IPS-11a (cell line): ENCODE measurements at regions not wholly inside any gene's neighbourhood (a gene's known extent, or its start where the extent isn't known, plus 50 kb on each side); places are given as distances from the start of the nearest gene placed in this dataset.

Source experiments
- H3K4me3 ChIP-seq: one replicate; pipeline ENCODE4 v1.5.1; 2013; ENCODE audit warnings: low read depth, low read length, control low read depth

DNA sequence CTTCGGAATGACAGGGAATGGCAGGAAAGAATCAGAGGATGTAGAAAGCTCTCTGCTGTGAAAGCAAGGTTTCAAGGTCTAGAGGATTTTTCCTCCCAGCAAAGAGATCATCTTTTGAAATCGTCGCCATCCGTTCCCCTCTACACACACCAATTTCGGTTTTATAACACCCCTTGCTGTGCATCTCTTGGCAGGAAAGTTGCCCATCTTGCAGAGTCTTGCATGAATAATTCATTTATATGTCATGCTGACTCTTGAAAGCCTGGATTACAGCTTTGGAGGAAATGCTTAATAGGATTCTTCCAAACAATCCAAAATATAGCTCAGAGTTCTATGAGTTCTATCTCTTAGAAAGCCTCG lies 262.7 kb downstream of the CHL1 start:
- H3K4me3 ChIP-seq = no peak overlapping the region

DNA sequence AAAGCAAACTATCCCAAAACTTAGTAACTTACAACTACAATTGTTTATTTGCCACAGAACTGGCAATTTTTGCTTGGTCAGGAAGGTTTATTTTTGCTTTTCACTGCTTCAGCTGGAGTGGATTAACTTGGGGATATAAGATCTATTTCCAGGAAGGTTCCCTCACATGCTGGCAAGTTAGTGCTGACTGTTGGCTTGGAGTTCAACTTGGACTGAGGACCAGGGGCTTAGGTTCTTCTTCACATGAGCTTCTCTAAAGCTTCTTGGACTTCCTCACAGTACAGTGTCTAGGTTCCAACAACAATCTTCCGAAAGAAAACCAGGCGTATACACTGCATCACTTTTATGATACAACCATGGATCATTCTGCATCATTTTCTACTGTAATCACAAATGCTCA lies 264.4 kb downstream of the CHL1 start:
- no peak overlapping the region for H3K4me3 ChIP-seq

DNA sequence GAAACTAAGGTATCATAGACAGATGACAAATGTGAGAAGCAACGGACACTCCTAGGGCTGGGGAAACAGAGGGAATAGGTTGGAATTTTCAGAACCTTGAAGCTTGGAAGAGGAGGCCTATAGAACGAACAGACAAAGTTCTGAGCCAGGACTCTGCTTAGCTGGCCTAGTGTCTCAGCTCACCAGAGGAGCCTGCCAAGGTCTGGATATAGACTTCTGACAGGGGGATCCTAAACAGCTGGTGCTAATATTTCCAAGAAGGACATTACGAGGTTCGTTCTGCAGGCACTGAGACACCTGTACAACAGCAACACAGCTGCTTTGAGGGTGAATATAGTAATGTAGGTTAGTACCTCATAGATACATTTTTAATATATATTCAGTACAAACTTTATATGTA lies 266.3 kb downstream of the CHL1 start:
- no peak overlapping the region for H3K4me3 ChIP-seq

DNA sequence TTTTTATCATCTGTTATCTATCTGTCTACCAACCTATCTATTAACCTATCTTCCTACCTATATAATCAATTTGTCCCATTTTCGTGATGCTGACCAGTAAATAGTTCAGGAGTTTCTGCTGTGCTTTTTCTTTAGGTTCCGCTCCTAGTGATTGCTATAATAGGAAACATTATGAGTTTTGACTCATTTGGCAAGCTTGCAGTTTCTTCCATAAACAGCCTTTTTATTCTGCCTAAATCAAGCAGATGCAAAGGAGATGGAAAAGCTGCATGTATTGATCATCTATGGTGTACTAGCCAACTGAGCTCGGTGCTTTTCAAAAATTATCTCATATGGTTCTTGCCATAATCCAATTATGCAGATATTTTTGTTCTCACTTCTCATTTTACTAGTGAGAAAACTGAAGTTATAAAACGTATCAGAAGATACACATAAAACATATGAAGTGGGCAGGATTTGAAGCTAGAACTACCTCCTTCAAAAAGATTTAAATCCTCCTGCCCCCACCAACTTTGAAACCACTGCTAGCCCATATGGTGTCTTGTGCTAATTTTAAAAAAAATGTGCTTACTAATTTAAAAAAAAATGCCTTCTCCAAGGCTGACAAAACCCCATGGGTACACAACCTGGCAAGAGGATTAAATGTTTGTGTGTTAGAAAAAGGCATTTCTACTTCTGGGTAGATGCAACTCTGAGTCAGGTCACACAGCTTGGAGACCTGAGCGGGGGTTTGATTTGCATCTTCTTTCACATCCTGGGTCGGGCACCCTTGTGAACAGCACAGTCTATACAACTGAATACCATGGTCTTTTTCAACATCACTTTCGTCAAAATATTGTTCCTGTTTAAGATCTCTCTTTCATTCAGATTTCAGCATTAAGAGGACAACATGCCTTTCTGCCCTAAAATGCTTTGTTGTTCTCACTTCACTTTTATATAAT lies 267.0 kb downstream of the CHL1 start:
- H3K4me3 ChIP-seq = no peak overlapping the region

DNA sequence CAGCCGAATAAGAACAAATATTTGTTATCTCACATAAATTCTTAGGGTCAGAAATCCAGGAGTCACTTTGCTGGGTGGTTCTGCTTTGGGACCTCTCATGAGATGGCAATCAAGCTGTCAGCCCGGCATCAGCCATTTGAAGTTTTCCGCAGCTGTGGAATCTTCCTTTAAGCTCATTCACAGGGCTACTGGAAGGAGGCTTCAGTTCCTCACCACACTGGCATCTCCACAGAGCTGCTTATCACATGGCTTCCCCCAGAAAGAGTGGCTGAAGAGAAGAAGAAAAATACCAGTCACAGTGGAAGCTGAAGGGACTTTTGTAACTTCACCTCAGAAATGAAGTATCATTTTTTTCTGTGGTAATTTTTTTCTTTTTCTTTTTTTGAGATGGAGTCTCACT lies 267.7 kb downstream of the CHL1 start:
- no peak overlapping the region for H3K4me3 ChIP-seq

DNA sequence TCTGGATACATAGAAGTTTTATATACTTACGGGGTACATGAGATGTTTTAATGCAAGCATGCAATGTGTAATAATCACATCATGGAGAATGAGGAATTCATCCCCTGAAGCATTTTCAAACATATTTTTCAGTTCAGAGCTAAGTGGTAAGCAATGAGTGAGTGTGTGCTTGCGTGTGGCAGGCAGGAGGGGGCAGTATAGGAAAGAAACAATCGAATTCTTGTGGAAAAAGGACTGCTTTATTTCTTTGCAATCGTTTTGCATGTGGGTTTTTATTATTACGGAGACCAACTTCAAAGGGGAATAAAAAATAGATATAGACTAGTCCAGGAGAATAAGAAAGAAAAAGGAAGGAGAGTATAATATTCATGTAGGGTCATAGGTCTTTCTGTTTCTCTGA lies 271.6 kb downstream of the CHL1 start:
- H3K4me3 ChIP-seq = no peak overlapping the region

DNA sequence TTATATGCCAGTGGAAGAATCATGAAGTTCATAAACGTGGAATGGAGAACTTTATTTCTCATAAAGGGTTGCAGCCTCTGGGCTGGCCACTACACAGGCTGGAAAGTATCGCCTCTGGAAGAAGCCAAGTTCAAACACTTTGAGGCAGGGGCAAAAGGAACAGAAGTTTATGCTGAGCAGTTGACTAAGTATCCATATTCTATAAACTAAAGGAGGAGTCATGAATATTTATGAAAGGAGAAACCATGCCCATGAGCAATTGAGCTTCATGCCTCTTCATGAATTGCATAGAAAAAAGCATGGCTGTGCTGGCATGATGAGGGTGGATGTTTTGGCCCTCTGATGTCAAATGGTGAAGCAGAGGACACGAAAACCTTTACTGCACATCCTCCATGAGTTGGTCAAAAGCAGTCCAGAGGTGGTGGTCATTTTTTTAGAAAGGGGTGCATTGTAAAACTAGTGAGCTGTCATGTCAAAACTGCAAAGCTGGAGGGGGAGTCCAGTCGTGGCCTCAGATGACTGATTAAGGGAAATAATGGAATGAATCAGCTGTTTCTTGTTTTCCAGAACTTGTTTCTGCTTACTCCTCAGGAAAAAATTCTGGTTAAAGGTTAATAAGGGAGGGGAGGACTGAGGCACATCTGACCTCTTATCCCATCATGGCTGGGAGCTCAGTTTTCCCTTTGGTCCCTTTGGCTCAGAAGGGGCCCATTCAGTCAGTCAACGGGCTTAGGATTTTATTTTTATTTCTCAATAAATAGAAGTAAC lies 276.7 kb downstream of the CHL1 start:
- H3K4me3 ChIP-seq = no peak overlapping the region

DNA sequence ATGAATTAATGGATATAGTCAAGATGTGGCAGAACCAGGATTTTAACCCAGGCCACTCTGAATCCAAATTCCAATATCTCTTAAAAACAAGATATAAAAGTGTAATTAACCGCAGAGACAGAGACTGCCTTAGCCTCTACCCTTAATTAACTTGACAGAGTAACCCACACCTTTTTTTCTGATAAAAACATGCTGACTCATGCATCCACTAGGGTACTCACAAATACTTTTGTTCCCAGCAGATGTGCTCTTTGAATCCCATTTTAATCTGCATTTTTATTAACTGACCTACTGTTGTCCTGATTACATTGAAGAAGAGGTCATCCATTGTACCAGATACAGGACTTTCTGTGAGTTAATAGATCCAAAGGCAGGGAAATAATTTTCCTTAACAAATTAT lies 278.3 kb downstream of the CHL1 start:
- H3K4me3 ChIP-seq = no peak overlapping the region

DNA sequence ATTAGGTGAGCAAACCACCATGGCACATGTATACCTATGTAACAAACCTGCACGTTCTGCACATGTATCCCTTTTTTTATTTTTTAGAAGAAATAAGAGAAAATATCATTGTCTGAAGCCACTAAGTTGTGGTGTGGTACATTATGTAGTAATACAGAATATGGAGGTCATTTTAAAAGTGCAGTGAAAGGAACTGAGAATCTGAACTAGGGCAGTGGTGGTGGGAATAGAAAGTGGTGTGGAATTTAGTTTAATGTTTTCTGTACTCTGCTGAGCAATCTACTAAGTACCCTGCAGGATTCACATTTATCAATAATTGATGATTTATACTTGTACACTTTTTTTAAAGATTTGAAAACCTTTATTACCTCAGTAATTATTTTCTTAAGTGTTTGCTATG lies 283.5 kb downstream of the CHL1 start:
- H3K4me3 ChIP-seq = no peak overlapping the region

DNA sequence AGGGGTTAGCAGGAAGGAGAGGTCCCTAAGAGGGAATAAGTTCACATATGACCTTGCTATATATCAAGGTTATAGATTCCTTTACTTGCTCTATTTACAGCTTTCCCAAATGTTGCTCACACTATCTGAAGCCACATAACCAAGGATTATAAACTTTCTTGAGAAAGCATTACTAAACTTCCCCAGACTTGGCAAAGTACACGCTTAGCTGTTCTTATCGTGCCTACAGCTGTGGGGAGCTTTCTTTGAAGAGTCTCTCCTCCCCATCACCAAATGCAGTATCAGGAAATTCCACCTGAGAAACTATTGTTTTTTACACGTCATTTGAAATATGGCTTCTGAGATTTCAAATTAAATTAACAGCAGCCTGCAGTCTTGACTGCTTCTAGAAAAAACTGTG lies 284.5 kb downstream of the CHL1 start:
- no peak overlapping the region for H3K4me3 ChIP-seq

DNA sequence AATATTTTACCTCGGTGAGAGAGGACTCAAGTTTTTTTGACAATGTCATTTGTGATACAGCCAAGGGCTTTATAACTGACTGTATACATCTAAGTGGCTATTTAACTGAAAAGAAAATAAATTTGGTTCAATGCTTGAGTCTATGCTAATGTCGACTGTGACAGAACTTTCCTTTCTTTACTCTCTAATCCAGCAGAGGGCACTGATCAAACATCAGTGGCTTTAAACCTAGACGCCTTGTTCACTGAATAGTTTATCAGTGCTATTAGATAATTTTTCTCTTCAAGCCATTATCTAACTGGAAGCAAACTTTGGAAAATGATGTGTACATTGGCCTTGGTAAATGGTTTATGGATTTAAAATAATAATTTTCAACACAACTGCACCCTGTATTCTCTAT lies 285.1 kb downstream of the CHL1 start:
- no peak overlapping the region for H3K4me3 ChIP-seq

DNA sequence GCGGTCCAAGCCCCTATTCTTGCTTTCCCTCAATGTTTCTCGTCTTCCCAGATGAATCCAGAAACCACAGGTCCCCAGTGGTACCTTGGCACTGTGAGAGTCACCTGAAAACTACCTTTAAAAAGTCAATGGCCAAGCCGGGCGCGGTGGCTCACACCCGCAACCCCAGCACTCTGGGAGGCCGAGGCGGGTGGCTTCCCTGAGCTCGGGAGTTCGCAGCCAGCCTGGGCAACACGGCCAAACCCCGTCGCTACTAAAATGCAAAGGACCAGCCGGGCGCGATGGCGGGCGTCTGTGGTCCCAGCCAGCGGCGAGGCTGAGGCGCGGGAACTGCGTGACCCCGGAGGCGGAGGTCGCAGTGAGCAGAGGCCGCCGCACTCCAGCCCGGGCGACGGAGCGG lies 285.9 kb downstream of the CHL1 start:
- no peak overlapping the region for H3K4me3 ChIP-seq

DNA sequence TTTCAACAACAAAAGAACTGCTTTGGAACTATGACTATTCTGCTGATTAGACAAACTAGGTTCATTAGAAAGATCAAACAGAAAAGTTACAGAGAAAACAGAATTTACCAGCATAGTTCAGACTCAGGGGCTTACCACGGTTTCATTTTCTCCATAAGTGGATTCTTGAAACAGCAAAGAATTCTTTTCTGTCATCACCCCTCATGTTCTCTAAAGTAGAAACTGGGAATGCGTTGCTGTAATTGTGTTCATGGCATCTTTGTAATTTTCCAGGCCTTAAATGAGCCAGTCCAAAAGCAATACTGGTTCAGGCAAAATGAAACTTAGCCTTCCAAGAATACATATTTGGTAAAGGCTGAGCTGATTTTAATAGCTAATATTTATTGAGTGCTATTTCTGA lies 287.8 kb downstream of the CHL1 start:
- H3K4me3 ChIP-seq = no peak overlapping the region

DNA sequence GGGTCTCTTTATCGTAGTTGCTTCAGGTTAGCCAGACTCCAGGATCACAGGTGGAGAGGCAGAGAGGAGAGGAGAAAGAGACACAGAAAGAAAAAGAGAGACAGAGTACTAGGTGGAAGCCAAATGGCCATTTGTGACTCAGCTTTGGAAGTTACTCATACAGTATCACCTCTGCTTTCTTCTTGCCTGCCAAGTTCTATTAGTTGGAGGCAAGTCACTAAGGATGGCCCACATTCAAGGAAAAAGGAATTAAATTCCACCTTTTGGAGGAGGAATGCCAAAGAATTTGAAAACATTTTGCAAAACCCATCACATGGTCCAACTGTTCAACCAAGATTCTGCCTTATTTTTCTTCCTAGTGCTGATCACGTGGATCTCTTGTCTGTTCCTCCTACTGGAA lies 291.1 kb downstream of the CHL1 start:
- no peak overlapping the region for H3K4me3 ChIP-seq

DNA sequence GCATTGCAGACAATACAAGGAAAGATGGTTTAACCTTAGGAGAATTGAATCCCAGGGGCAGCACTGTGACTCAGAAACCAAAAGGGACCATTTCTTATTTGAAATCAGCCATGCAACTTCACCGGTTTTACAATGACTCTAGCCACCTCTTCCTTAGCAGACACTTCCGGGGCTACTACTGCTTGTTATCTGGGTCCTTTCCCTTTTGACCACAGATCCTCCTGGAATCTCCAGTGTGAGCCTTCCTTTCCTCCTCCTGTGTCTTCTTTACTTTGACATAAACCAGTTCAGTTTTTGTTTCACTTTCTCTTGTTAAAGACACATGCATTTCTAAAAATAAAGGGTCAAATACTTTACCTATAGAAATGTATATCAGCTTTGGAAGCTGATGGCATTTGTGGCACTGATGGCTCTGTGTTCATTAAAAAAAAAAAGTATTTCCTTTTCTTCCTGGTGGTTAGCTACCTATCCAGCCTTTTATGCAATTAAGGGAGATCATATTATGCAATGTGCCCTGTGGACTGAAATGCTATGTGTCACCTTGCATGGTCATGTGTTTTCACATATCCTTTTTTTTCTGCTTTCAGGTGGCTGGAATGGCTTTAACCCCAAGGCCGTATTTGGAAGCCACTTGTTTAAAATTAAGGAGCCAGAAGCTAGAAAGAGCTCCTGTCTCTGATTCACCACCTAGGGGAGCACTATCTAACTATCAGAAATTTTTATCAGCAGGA lies 296.2 kb downstream of the CHL1 start:
- H3K4me3 ChIP-seq = no peak overlapping the region

DNA sequence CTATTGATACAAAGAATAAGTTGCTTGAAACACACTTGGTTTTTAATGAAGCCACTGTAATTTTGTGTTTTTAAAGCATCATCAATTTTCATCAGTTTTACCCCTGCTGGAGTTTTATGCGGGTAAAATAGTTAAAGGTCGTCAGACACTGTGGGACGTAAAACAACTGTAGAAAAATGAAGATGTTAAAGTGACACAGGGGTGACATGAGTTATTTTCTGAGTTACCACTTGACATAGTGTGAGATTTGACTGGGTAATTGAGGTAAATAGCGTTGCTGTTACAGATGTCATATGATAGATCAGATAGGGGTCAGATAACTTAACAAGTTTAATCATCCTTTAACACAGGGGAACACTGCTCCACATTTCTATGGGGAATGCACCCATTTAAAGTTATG lies 297.6 kb downstream of the CHL1 start:
- no peak overlapping the region for H3K4me3 ChIP-seq

DNA sequence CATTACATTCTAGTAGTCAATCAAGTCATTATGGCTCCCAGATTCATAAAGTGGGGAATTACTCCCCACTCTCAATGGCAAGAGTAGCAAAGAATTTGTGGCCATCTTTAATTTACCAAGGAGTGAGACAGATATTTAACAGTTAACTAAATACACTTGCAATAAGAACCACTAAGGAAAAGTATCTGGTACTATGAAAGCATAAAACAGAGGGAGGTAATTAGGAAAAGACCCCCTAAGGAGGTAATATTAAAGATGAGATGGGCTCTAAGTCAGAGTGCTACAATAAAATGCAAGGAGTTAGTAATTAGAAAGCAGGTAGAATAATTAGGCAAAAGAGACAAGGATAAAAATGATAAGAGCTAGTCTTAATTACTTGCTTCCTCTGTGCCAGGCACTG lies 301.9 kb downstream of the CHL1 start:
- no peak overlapping the region for H3K4me3 ChIP-seq

DNA sequence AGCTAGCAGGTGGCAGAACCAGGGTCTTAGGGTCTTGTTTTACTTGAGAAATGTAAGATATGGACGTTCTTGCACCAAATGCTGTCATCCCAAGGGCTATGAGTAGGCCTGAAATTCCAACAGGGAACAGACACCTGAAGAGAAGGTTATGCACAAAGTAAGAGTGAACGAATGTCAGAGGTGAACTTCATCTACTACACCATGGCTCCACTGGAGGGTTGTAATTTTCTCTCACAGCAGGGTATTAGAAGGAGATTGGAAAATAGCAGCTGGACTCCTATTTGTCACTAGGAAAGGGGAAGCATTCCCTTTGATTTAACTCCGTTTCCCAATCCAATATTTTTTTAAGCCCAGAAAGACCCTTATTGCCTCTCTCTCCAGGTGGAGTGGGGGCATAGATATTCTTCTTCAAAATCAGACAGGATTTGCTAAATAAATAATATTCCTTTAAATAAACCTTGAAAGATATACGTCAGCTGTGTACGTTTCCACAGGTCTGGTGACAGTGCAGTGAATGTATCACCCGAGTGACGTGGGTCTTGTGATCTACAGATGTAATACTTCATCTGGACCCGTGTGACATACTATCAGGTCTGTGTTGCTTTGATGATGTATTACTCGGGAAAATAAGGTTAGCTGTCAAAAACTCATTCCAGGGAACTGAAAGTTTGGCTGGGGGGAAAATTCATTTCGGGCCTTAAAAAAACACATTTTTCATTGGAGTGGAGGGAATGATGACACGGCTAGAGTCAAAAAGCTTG lies 302.6 kb downstream of the CHL1 start:
- H3K4me3 ChIP-seq = no peak overlapping the region

DNA sequence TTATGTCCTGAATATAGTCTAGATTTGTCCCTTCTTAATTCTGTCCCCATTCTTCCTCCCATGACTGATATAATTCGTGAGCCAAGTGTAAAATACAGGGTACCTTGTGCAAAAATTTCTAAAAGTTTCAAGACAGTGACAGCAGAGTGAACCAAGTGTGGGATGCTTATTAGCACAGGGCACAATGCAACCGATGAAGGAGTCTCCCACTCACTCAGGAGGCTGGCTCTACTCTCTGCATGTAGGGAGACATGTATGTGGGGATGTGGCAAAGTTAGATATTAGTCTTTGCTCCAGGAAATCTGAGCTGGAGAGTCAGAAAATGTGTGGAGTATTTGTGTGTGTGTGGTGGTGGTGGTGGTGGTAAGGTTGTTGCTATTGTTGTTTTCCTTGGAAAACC lies 305.9 kb downstream of the CHL1 start:
- no peak overlapping the region for H3K4me3 ChIP-seq

DNA sequence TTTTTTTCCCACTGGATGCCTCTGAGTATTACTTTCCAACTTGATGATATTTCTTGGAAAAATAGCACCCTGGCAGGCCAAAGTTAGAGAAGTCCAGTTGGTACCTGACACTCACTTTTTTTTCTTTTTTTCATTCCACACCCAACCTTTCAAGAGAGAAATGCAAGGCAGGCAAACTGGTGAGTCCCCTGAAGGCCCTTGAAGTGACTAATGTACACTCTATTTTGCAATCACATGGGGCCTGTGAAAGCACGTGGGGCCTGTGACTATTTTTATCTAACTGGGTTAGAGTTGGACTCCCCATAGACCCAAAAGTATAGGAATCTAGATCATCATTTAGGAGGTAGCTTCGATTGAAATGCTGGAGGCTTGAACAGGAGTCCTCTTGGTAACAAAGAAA lies 316.7 kb downstream of the CHL1 start:
- no peak overlapping the region for H3K4me3 ChIP-seq

DNA sequence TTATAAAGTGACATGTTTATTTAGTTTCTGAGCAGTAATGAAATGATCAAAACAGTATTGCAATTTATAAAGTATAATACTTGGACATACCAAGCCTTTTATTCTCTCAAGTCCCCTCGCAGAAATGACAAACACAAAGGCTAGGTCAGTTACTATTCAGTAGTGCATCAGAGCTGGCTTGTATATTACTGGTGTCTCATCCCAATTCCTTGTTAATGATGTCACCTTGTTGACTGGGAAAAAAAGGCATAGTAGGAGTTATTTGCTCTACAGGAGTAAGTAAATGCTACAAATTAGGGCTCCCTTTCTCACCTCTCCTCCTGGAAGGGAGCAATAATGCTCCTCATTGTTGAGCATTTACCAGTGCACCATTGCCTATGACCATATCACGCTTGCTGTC lies 317.6 kb downstream of the CHL1 start:
- H3K4me3 ChIP-seq = no peak overlapping the region
